A673 (cell line): ENCODE measurements at regions not wholly inside any gene's neighbourhood (a gene's known extent, or its start where the extent isn't known, plus 50 kb on each side); places are given as distances from the start of the nearest gene placed in this dataset.

Source experiments
- BruUV-seq: library from RNA; stranded (reverse); fragments of 400-500 nt; replicated peaks from 2 replicates; lab custom pipeline; 2021; lab: Mats Ljungman, UMichigan
- CTCF ChIA-PET: fragments of 300-600 bp; sonication (Branson Sonifier 250); formaldehyde crosslinking; loops from one replicate; lab custom pipeline; 2022; ENCODE audit warnings: antibody characterized with exemption; lab: Charles Lee
- POLR2A ChIA-PET: fragments of 300-600 bp; sonication (Branson Sonifier 250); formaldehyde crosslinking; loops from one replicate; lab custom pipeline; 2022; ENCODE audit warnings: antibody characterized with exemption; ENCODE audit not compliant: low non-redundant PET; lab: Charles Lee
- DNase-seq: peaks from one replicate; pipeline ENCODE4 v3.0.0-alpha.2; 2015; ENCODE audit warnings: low spot score
- H3K27ac ChIP-seq: fragments of 200-600 bp; sonication (generic); 2 replicates; pipeline ENCODE4 v1.5.1; 2016; ENCODE audit warnings: mixed run types, low read depth, mild to moderate bottlenecking, mixed read lengths, antibody characterized with exemption, low read length; ENCODE audit not compliant: poor library complexity, severe bottlenecking
- H3K27me3 ChIP-seq: fragments of 200-600 bp; sonication (generic); replicated peaks from 2 replicates; pipeline ENCODE4 v1.6.1; 2017; ENCODE audit warnings: mixed run types, low read depth, mild to moderate bottlenecking, mixed read lengths, antibody characterized with exemption, low read length; ENCODE audit not compliant: insufficient read depth, poor library complexity
- H3K36me3 ChIP-seq: fragments of 200-600 bp; sonication (generic); 2 replicates; pipeline ENCODE4 v1.6.1; 2016; ENCODE audit warnings: mixed run types, mild to moderate bottlenecking, mixed read lengths, antibody characterized with exemption, low read length; ENCODE audit not compliant: insufficient read depth, poor library complexity, severe bottlenecking
- H3K4me1 ChIP-seq: fragments of 200-600 bp; sonication (generic); 2 replicates; pipeline ENCODE4 v1.6.1; 2017; ENCODE audit warnings: mixed run types, mild to moderate bottlenecking, mixed read lengths, antibody characterized with exemption, low read length; ENCODE audit not compliant: insufficient read depth, poor library complexity, severe bottlenecking
- H3K4me3 ChIP-seq: fragments of 200-600 bp; sonication (generic); 2 replicates; pipeline ENCODE4 v1.5.1; 2016; ENCODE audit warnings: low read depth, mixed run types, mild to moderate bottlenecking, mixed read lengths, low read length; ENCODE audit not compliant: poor library complexity, severe bottlenecking
- H3K9me3 ChIP-seq: fragments of 200-600 bp; sonication (generic); 2 replicates; pipeline ENCODE4 v1.6.1; 2016; ENCODE audit warnings: mixed run types, low read depth, mild to moderate bottlenecking, mixed read lengths, antibody characterized with exemption, low read length; ENCODE audit not compliant: poor library complexity, severe bottlenecking
- CTCF ChIP-seq: fragments of 300-800, 200-600 bp; sonication (generic); conservative IDR thresholded peaks from 2 replicates; pipeline ENCODE4 v1.5.1; 2017; ENCODE audit warnings: low read depth, mild to moderate bottlenecking, antibody characterized with exemption, low read length, moderate library complexity, mixed read lengths
- EZH2 ChIP-seq: fragments of 200-600 bp; sonication (generic); IDR thresholded peaks from 2 replicates; pipeline ENCODE4 v1.6.1; 2017; ENCODE audit warnings: borderline replicate concordance, low read depth, mild to moderate bottlenecking, mixed read lengths, antibody characterized with exemption, low read length; ENCODE audit not compliant: poor library complexity, severe bottlenecking
- intact Hi-C: fragments of 100-400 bp; cut with micrococcal nuclease; formaldehyde crosslinking; loops from one replicate; pipeline ENCODE4 v1.10.0; 2022; ENCODE audit not compliant: unreplicated experiment

- intact Hi-C loops: no loop called here
- CTCF ChIA-PET: no interaction called here
- H3K36me3 ChIP-seq: no peaks in the 10 kb centered on the region
- DNase-seq: no peak
- no peak for TF ChIP-seq EZH2
- no peak for TF ChIP-seq CTCF
- H3K27me3 ChIP-seq: no peaks in the 10 kb centered on the region
- no peak overlapping the region for H3K4me3 ChIP-seq
- no TSS peak for BruUV-seq
- no peak overlapping the region for H3K27ac ChIP-seq
- H3K9me3 ChIP-seq: no peaks in the 10 kb centered on the region
- no peaks in the 10 kb centered on the region for H3K4me1 ChIP-seq
- POLR2A ChIA-PET: no interaction called here
These were observed 671.1 kb upstream of the GRM3 start for GRCh38 chr7:85972504-85973141.

- Histone ChIP-seq H3K27ac (no peak overlapping the region), H3K4me3 (no peak overlapping the region), H3K9me3 (no peaks in the 10 kb centered on the region), H3K36me3 (no peaks in the 10 kb centered on the region), H3K27me3 (no peaks in the 10 kb centered on the region), H3K4me1 (no peaks in the 10 kb centered on the region)
- no TSS peak for BruUV-seq
- CTCF ChIA-PET: interaction anchor here (0.5 kb wide), 1 partner anchor 1353 kb away, joined by 3 read pairs; no protein-coding TSS in a partner anchor
- POLR2A ChIA-PET: no interaction called here
- intact Hi-C loops: no loop called here
- TF ChIP-seq CTCF: no peak
- no peak for TF ChIP-seq EZH2
- no peak for DNase-seq
These were observed 688.7 kb upstream of the GRM3 start for GRCh38 chr7:85954961-85955360.

- H3K4me3 ChIP-seq: no peak overlapping the region
- H3K36me3 ChIP-seq: no peaks in the 10 kb centered on the region
- no peak overlapping the region for H3K27ac ChIP-seq
- no peak for TF ChIP-seq CTCF
- no peak for TF ChIP-seq EZH2
- H3K27me3 ChIP-seq: no peaks in the 10 kb centered on the region
- DNase-seq: no peak
- no peaks in the 10 kb centered on the region for H3K4me1 ChIP-seq
- ChIA-PET POLR2A (no interaction called here), CTCF (no interaction called here)
- intact Hi-C loops: no loop called here
- peaks cover 8% of the 10 kb centered on the region for H3K9me3 ChIP-seq
- BruUV-seq: no TSS peak
These were observed 692.8 kb upstream of the GRM3 start for GRCh38 chr7:85950871-85951270.
